HFFc6 (cell line): ENCODE measurements at regions not wholly inside any gene's neighbourhood (a gene's known extent, or its start where the extent isn't known, plus 50 kb on each side); places are given as distances from the start of the nearest gene placed in this dataset.
"Not testable (repeated sequence)": the region's sequence is repeated elsewhere in the genome, so short reads cannot be mapped to it uniquely, and the experiment has no call there.

ENCODE experiments used
- DNase-seq: peaks from one replicate; pipeline ENCODE4 v3.0.0-alpha.2; 2018
- H3K27ac Mint-ChIP-seq: 2 replicates; pipeline ENCODE4 v1.8.0; 2020; ENCODE audit warnings: mild to moderate bottlenecking, mixed read lengths
- H3K27me3 Mint-ChIP-seq: 2 replicates; pipeline ENCODE4 v1.8.0; 2021; ENCODE audit warnings: mild to moderate bottlenecking, moderate library complexity, mixed read lengths; ENCODE audit not compliant: insufficient read depth
- H3K36me3 Mint-ChIP-seq: 2 replicates; pipeline ENCODE4 v1.8.0; 2021; ENCODE audit warnings: low read depth, mixed read lengths
- H3K4me1 Mint-ChIP-seq: 2 replicates; pipeline ENCODE4 v1.8.0; 2020; ENCODE audit warnings: low read depth, mixed read lengths
- H3K4me3 Mint-ChIP-seq: 2 replicates; pipeline ENCODE4 v1.8.0; 2020; ENCODE audit warnings: mild to moderate bottlenecking, moderate library complexity, mixed read lengths
- H3K9me3 Mint-ChIP-seq: 2 replicates; pipeline ENCODE4 v1.8.0; 2020; ENCODE audit warnings: mild to moderate bottlenecking, mixed read lengths
- TF ChIP-seq, protein P1 (sequence below): fragments of 200-600 bp; sonication (generic); IDR thresholded peaks from 2 replicates; pipeline ENCODE4 v1.5.0; 2021; ENCODE audit warnings: antibody characterized with exemption, mild to moderate bottlenecking

DNA sequence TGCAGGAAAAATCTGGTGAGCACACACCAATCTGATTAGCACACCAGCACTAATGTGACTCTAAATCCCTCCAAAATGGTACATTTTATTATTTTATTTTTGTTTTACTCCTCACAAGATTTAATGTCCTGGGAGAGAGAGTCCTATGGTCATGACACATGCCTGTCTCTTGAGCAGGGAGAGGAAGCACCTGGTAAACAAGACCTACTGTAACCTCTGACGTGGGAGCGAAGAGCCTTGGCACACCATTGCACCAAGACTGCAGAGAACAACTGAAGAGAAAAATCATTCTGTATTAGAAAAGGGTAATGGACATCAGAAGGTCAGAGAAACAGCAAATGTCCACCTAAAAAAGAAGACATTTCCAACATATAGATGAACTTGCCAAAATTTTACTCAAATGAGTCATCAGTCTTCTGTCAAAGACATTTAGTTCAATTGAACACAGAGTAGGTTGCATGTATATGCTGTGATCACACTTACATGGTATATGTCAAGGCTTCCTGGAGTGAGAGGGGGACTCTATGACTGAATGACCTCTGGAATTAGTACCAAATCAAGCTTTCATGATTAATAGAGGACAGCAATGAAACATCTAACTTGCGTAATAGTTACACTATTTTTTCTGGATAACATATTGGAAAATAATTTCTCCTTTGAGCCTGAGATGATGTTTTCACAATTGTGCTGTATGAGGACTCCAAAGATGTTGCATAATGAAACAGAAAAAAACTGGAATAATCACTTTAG is 186.9 kb upstream of the FLRT2 start:
- no peaks in the 10 kb centered on the region for H3K36me3 Mint-ChIP-seq
- H3K27ac Mint-ChIP-seq: no peak overlapping the region
- peaks cover 9% of the 10 kb centered on the region for H3K4me1 Mint-ChIP-seq
- no peaks in the 10 kb centered on the region for H3K9me3 Mint-ChIP-seq
- DNase-seq: peak; percentile 10
- TF ChIP-seq, protein P1, sequence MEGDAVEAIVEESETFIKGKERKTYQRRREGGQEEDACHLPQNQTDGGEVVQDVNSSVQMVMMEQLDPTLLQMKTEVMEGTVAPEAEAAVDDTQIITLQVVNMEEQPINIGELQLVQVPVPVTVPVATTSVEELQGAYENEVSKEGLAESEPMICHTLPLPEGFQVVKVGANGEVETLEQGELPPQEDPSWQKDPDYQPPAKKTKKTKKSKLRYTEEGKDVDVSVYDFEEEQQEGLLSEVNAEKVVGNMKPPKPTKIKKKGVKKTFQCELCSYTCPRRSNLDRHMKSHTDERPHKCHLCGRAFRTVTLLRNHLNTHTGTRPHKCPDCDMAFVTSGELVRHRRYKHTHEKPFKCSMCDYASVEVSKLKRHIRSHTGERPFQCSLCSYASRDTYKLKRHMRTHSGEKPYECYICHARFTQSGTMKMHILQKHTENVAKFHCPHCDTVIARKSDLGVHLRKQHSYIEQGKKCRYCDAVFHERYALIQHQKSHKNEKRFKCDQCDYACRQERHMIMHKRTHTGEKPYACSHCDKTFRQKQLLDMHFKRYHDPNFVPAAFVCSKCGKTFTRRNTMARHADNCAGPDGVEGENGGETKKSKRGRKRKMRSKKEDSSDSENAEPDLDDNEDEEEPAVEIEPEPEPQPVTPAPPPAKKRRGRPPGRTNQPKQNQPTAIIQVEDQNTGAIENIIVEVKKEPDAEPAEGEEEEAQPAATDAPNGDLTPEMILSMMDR: no peak
- no peaks in the 10 kb centered on the region for H3K27me3 Mint-ChIP-seq
- no peak overlapping the region for H3K4me3 Mint-ChIP-seq

DNA sequence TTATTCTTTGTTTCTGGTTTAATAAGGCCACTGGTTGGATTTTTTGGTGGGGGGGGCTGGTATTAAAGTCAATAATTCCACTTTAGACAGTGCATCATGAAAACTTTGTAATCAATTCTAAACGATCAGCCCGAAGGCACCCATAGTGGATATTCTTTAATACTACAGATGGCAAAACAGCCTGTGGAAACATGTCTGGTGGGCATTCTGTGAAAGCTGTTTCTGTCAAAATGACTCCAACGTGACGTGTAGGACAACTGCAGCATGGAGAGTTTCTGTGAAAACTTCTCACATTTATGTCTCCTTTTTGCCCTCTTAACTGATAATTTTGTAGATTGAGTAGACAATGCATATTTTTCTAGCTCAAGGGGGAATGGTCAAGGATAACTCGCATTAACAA is 185.8 kb upstream of the FLRT2 start:
- H3K36me3 Mint-ChIP-seq: no peaks in the 10 kb centered on the region
- no peak overlapping the region for H3K4me3 Mint-ChIP-seq
- peaks cover 9% of the 10 kb centered on the region for H3K4me1 Mint-ChIP-seq
- no peak for DNase-seq
- H3K27me3 Mint-ChIP-seq: no peaks in the 10 kb centered on the region
- TF ChIP-seq, protein P1: no peak
- H3K27ac Mint-ChIP-seq: no peak overlapping the region
- no peaks in the 10 kb centered on the region for H3K9me3 Mint-ChIP-seq

DNA sequence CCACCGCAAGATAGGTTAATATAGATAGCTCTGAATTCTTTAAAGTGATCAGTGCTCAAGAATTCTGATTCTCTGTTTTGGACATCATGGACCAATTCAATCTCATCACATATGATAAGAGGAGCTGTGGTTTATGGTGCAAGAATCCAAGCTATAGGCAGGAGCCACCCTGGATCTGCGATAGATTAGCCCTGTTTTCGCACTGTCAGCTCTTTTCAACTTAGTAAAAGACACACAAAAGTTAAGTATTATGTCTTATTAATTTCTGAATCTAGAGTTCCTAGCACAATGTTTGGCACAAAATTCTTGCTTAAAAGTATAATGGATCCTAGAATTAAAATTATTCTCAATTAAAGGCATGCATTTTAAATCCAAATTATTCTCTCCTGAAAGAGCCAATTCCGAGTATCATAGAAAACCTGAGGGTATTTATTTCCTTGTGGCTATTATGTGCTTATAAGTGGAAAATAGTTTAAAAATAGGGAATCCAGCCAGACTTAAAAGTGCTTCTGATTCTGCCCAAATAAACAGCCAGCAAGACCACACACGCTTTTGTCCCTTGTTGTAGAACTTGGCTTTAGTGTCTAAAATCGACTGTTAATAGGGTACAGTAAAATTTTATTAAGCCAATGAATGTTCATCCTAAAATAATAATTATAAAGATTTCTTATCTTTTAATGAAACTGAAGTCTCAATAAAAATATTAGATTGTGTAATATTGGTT is 184.9 kb upstream of the FLRT2 start:
- Mint-ChIP-seq H3K4me3 (no peak overlapping the region), H3K36me3 (no peaks in the 10 kb centered on the region), H3K27ac (no peak overlapping the region), H3K27me3 (no peaks in the 10 kb centered on the region), H3K9me3 (no peaks in the 10 kb centered on the region), H3K4me1 (peaks cover 9% of the 10 kb centered on the region)
- no peak for DNase-seq
- TF ChIP-seq, protein P1: no peak

DNA sequence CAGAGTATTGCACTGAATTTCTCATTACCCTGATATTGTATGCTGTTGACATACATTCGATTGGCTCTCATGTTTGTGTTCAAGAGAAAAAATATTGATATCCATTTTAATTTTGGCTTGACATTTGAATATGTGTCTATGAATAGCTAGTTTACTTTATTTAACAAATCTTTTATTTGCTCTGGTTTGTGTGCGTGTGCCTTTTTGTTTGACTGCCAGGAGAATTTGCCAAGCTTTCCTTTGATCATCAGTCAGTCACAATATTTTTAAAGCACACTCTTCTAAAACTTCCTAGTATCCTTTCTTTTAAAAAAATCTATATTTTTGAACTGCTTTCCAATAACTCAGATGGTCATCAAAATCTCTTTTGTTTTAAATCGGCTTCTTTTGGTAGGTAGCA is 179.3 kb upstream of the FLRT2 start:
- Mint-ChIP-seq H3K4me1 (no peaks in the 10 kb centered on the region), H3K27ac (no peak overlapping the region), H3K4me3 (no peak overlapping the region), H3K9me3 (peaks cover 5% of the 10 kb centered on the region), H3K27me3 (no peaks in the 10 kb centered on the region), H3K36me3 (0 out of 2 replicates have a peak, but pooled peaks cover 7% of the 10 kb centered on the region)
- TF ChIP-seq, protein P1: no peak
- DNase-seq: no peak

DNA sequence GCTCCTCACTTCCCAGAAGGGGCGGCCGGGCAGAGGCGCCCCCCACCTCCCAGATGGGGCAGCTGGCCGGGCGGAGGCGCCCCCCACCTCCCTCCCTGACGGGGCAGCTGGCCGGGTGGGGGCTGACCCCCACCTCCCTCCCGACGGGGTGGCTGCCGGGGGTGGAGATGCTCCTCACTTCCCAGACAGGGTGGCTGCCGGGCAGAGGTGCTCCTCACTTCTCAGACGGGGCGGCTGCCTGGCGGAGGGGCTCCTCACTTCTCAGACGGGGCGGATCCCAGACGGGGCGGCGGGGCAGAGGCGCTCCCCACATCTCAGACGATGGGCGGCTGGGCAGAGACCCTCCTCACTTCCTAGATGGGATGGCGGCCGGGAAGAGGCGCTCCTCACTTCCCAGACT is 177.4 kb upstream of the FLRT2 start:
- not testable (repeated sequence) for H3K27ac Mint-ChIP-seq, H3K27me3 Mint-ChIP-seq, H3K9me3 Mint-ChIP-seq

DNA sequence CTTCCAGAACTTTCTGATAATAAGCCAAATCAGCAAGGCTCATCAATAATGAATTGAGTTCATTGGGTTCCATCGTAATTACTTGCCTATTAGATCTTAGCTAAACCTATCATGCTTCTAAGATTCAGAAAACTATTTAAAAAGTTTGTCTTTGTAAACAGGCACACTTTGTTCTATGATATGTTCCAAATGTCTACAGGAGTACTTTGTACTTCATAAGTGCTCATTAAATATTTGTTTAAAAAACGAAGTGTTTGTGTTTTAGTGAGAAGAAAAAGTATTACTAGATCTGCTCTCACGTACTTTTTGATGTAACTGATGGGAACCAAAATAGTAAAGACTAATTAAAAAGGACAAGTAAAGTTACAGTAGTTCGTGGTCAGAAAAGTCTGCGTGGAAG is 172.8 kb upstream of the FLRT2 start:
- no peaks in the 10 kb centered on the region for H3K4me1 Mint-ChIP-seq
- DNase-seq: no peak
- TF ChIP-seq, protein P1: no peak
- H3K9me3 Mint-ChIP-seq: peaks cover 5% of the 10 kb centered on the region
- H3K27me3 Mint-ChIP-seq: no peaks in the 10 kb centered on the region
- no peak overlapping the region for H3K4me3 Mint-ChIP-seq
- H3K36me3 Mint-ChIP-seq: 0 out of 2 replicates have a peak, but pooled peaks cover 7% of the 10 kb centered on the region
- no peak overlapping the region for H3K27ac Mint-ChIP-seq

More for the DNA sequence above, 177.4 kb upstream of the FLRT2 start:
- H3K4me3 Mint-ChIP-seq, H3K4me1 Mint-ChIP-seq, DNase-seq, H3K36me3 Mint-ChIP-seq: not testable (repeated sequence)
